Activated naive CD8-positive, alpha-beta T cell treated with anti-CD3 and anti-CD28 coated beads, Interleukin-2, amount 50 U/mL, for 16 hours (primary cell): ENCODE measurements at regions not wholly inside any gene's neighbourhood (a gene's known extent, or its start where the extent isn't known, plus 50 kb on each side); places are given as distances from the start of the nearest gene placed in this dataset.
"Not testable (repeated sequence)": the region's sequence is repeated elsewhere in the genome, so short reads cannot be mapped to it uniquely, and the experiment has no call there.

Source experiments
- DNase-seq: peaks from one replicate; pipeline ENCODE4 v3.0.0-alpha.2; 2020; ENCODE audit warnings: low read depth, low spot score

GRCh38 chr1:192418552-192419285, 101.9 kb downstream of the RGS21 start:
- DNase-seq, result no peak

- DNase-seq, result no peak
Measured at GRCh38 chr1:192430644-192431043, 113.9 kb downstream of the RGS21 start.

- no peak for DNase-seq
Measured at GRCh38 chr1:192435704-192436103, 118.9 kb downstream of the RGS21 start.

GRCh38 chr1:192436441-192437078, 119.8 kb downstream of the RGS21 start:
- DNase-seq, result no peak

- DNase-seq, result no peak
Measured at GRCh38 chr1:192438737-192439136, 121.9 kb downstream of the RGS21 start.

GRCh38 chr1:192439373-192440025, 122.7 kb downstream of the RGS21 start:
- DNase-seq, result no peak

- no peak for DNase-seq
Measured at GRCh38 chr1:192441492-192441891, 124.7 kb downstream of the RGS21 start.

- no peak for DNase-seq
Measured at GRCh38 chr1:192442736-192443135, 125.9 kb downstream of the RGS21 start.

GRCh38 chr1:192443616-192444015, 126.8 kb downstream of the RGS21 start:
- no peak for DNase-seq

- no peak for DNase-seq
Measured at GRCh38 chr1:192445241-192445640, 128.4 kb downstream of the RGS21 start.

- DNase-seq, result peak; percentile 14
Measured at GRCh38 chr1:192445839-192446489, 129.2 kb downstream of the RGS21 start.

- DNase-seq, result no peak
Measured at GRCh38 chr1:192448026-192448578, 127.5 kb upstream of the RGS1 start.

- no peak for DNase-seq
Measured at GRCh38 chr1:192453360-192453992, 122.1 kb upstream of the RGS1 start.

- no peak for DNase-seq
Measured at GRCh38 chr1:192459467-192459866, 116.1 kb upstream of the RGS1 start.

- DNase-seq, result no peak
Measured at GRCh38 chr1:192461684-192462083, 113.9 kb upstream of the RGS1 start.

- DNase-seq, result no peak
Measured at GRCh38 chr1:192462616-192463015, 113.0 kb upstream of the RGS1 start.

- no peak for DNase-seq
Measured at GRCh38 chr1:192463661-192464060, 111.9 kb upstream of the RGS1 start.

GRCh38 chr1:192465221-192465620, 110.4 kb upstream of the RGS1 start:
- not testable (repeated sequence) for DNase-seq

- no peak for DNase-seq
Measured at GRCh38 chr1:192474080-192474683, 101.4 kb upstream of the RGS1 start.

GRCh38 chr1:192475329-192475728, 100.2 kb upstream of the RGS1 start:
- no peak for DNase-seq

GRCh38 chr1:192475970-192476369, 99.6 kb upstream of the RGS1 start:
- DNase-seq, result no peak
